ENCODE measurements at regions not wholly inside any gene's neighbourhood (a gene's known extent, or its start where the extent isn't known, plus 50 kb on each side); places are given as distances from the start of the nearest gene placed in this dataset.

DNA sequence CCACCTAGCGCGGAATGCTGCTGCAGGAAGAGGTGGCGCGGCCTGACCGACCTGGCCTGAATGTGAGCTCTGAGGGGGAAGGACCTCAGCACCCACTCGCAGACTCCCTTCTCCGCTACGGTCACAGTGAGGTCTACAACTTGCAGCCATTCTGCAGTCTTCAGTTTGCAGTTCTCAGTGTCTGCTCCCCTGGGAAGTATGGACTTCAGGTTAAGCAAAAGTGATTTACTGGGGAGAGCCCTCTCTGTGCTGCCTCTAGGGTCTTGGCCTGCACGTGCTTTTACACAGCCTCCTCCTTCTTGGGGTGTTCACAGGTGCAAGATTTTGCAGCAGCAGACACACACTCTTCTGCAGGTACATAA, 296.0 kb downstream of the OMA1 start:
- TF ChIP-seq ATF7 (IDR thresholded peaks at IDR 0.05; ENCODE audit: low read depth): no peak
- TF ChIP-seq RAD51 (IDR thresholded peaks at IDR 0.05): no peak
- TF ChIP-seq FOS (IDR thresholded peaks at IDR 0.05; ENCODE audit: borderline replicate concordance, extremely low read depth, insufficient read length): no peak
- TF ChIP-seq, protein P1, sequence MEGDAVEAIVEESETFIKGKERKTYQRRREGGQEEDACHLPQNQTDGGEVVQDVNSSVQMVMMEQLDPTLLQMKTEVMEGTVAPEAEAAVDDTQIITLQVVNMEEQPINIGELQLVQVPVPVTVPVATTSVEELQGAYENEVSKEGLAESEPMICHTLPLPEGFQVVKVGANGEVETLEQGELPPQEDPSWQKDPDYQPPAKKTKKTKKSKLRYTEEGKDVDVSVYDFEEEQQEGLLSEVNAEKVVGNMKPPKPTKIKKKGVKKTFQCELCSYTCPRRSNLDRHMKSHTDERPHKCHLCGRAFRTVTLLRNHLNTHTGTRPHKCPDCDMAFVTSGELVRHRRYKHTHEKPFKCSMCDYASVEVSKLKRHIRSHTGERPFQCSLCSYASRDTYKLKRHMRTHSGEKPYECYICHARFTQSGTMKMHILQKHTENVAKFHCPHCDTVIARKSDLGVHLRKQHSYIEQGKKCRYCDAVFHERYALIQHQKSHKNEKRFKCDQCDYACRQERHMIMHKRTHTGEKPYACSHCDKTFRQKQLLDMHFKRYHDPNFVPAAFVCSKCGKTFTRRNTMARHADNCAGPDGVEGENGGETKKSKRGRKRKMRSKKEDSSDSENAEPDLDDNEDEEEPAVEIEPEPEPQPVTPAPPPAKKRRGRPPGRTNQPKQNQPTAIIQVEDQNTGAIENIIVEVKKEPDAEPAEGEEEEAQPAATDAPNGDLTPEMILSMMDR (IDR thresholded peaks at IDR 0.05 in 2 of 3, conservative IDR thresholded peaks at IDR 0.05 in 1 of 3; ENCODE audit: control insufficient read depth in 2 of 3, extremely low read depth in 1 of 3, insufficient read depth in 1 of 3, low read depth in 3 of 3, low read length in 3 of 3): no peak
- no peak for TF ChIP-seq TARDBP (IDR thresholded peaks at IDR 0.05; ENCODE audit: borderline replicate concordance)
- TF ChIP-seq JUNB (IDR thresholded peaks at IDR 0.05): no peak
- TF ChIP-seq POLR2A (IDR thresholded peaks at IDR 0.05; ENCODE audit: low read depth, low read length): no peak
- no peak for TF ChIP-seq ASH2L (IDR thresholded peaks at IDR 0.05; ENCODE audit: borderline replicate concordance, low read depth)
- TF ChIP-seq, protein P2, sequence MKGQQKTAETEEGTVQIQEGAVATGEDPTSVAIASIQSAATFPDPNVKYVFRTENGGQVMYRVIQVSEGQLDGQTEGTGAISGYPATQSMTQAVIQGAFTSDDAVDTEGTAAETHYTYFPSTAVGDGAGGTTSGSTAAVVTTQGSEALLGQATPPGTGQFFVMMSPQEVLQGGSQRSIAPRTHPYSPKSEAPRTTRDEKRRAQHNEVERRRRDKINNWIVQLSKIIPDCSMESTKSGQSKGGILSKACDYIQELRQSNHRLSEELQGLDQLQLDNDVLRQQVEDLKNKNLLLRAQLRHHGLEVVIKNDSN (IDR thresholded peaks at IDR 0.05; ENCODE audit: borderline replicate concordance, extremely low read length, insufficient read depth, low read depth, low read length): no peak
- no peak for TF ChIP-seq KDM1A (IDR thresholded peaks at IDR 0.05; ENCODE audit: borderline replicate concordance)
- no peak for TF ChIP-seq RAD21 (IDR thresholded peaks at IDR 0.05; ENCODE audit: insufficient read depth, low read depth, low read length)
- no peak for TF ChIP-seq POLR2AphosphoS5 (IDR thresholded peaks at IDR 0.05; ENCODE audit: low read length)
- TF ChIP-seq EZH2 (IDR thresholded peaks at IDR 0.05; ENCODE audit: borderline replicate concordance, control insufficient read depth, low read depth, low read length): no peak

Measured in GM12878 (cell line).